ENCODE measurements at regions not wholly inside any gene's neighbourhood (a gene's known extent, or its start where the extent isn't known, plus 50 kb on each side); places are given as distances from the start of the nearest gene placed in this dataset.
A peak's percentile ranks its signal among the peaks of the same experiment; 100 is the strongest.

- no peak for TF ChIP-seq ZNF562 (CRISPR knock-in tag; IDR thresholded peaks at IDR 0.05; ENCODE audit: borderline replicate concordance)
- TF ChIP-seq SPEN (CRISPR knock-in tag; IDR thresholded peaks at IDR 0.05; ENCODE audit: low read depth), result 0 out of 2 replicates have a peak, but pooled peaks have one; percentile 22
- 0 out of 2 replicates have a peak, but pooled peaks have one; percentile 17 for TF ChIP-seq HOMEZ (CRISPR knock-in tag; IDR thresholded peaks at IDR 0.05; ENCODE audit: low read depth)
- no peak for TF ChIP-seq ZNF674 (CRISPR knock-in tag; IDR thresholded peaks at IDR 0.05; ENCODE audit: low read depth)
- no peak for TF ChIP-seq MEIS1 (CRISPR knock-in tag; IDR thresholded peaks at IDR 0.05; ENCODE audit: borderline replicate concordance)
- TF ChIP-seq CAMTA2 (CRISPR knock-in tag; IDR thresholded peaks at IDR 0.05; ENCODE audit: borderline replicate concordance), result no peak
- TF ChIP-seq ZNF264 (CRISPR knock-in tag; IDR thresholded peaks at IDR 0.05), result no peak
- 0 out of 2 replicates have a peak, but pooled peaks have one; percentile 80 for TF ChIP-seq PCBP1 (IDR thresholded peaks at IDR 0.05; ENCODE audit: borderline replicate concordance, low read depth, low read length)
- TF ChIP-seq ZNF788 (CRISPR knock-in tag; IDR thresholded peaks at IDR 0.05; ENCODE audit: borderline replicate concordance), result no peak
- TF ChIP-seq ZNF550 (CRISPR knock-in tag; IDR thresholded peaks at IDR 0.05; ENCODE audit: borderline replicate concordance), result no peak
- no peak for TF ChIP-seq PAWR (CRISPR knock-in tag; IDR thresholded peaks at IDR 0.05; ENCODE audit: borderline replicate concordance)
- TF ChIP-seq CTCF (CRISPR knock-in tag; IDR thresholded peaks at IDR 0.05), result peak; percentile 100
- peak; percentile 99 for TF ChIP-seq RAD21 (CRISPR knock-in tag; IDR thresholded peaks at IDR 0.05)
- no peak; the same call in 1 of the 2 replicates for TF ChIP-seq ZNF556 (CRISPR knock-in tag; IDR thresholded peaks at IDR 0.05; ENCODE audit: borderline replicate concordance)
- TF ChIP-seq POLR2AphosphoS5 (IDR thresholded peaks at IDR 0.05; ENCODE audit: low read depth, low read length), result no peak
- 0 out of 2 replicates have a peak, but pooled peaks have one; percentile 26 for TF ChIP-seq FOXA3 (CRISPR knock-in tag; IDR thresholded peaks at IDR 0.05)
- no peak for TF ChIP-seq ZSCAN29 (CRISPR knock-in tag; conservative IDR thresholded peaks at IDR 0.05)
- TF ChIP-seq CHD2 (IDR thresholded peaks at IDR 0.05; ENCODE audit: low read depth, low read length), result no peak
- TF ChIP-seq ATF2 (CRISPR knock-in tag; IDR thresholded peaks at IDR 0.05), result peak; percentile 68; the same call in 1 of the 2 replicates
- TF ChIP-seq ATF1 (CRISPR knock-in tag; IDR thresholded peaks at IDR 0.05), result no peak
- no peak; the same call in 1 of the 2 replicates for TF ChIP-seq ZNF274 (CRISPR knock-in tag; IDR thresholded peaks at IDR 0.05)
- no peak for TF ChIP-seq SOX6 (IDR thresholded peaks at IDR 0.05)
- TF ChIP-seq SOX6 (CRISPR knock-in tag; IDR thresholded peaks at IDR 0.05), result peak; percentile 48; the same call in 1 of the 2 replicates
- no peak for TF ChIP-seq PLSCR1 (CRISPR knock-in tag; IDR thresholded peaks at IDR 0.05; ENCODE audit: borderline replicate concordance)
Measured at GRCh38 chr16:85275533-85276249, 163.4 kb upstream of the CIBAR2 start (continued).
